Fibroblast of villous mesenchyme (primary cell): ENCODE measurements at regions not wholly inside any gene's neighbourhood (a gene's known extent, or its start where the extent isn't known, plus 50 kb on each side); places are given as distances from the start of the nearest gene placed in this dataset.

Experiments
- DNase-seq: peaks from one replicate; pipeline ENCODE4 v3.0.0-alpha.2; 2010; ENCODE audit warnings: low read depth
- H3K4me3 ChIP-seq: 2 replicates; pipeline ENCODE4 v1.5.1; 2011; ENCODE audit warnings: low read depth, mild to moderate bottlenecking, low read length
- TF ChIP-seq, protein P1 (sequence below): IDR thresholded peaks from 2 replicates; pipeline ENCODE4 v1.5.1; 2012; ENCODE audit warnings: low read depth, mild to moderate bottlenecking, low read length; ENCODE audit not compliant: insufficient read depth

DNA sequence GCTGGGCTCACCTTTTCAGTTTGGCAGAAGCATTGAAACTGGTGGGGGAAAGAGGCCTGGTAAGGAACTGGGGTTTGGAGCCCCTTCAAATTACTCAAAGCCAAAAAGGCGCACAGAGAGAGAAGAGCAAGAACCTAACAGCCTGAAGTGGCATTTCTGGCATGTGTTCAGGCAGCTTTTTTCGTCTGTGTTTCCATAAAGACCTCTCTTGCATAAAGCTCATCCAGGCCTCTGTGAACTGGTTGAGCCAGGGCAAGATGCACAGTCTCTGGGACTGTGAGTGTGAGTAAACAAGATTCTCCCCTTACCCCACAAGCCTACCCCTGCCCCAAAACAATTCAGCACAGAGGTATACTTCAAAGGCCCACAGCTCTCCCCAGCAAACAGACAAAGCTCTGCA, 167.8 kb downstream of the QRSL1 start:
- no peak overlapping the region for H3K4me3 ChIP-seq
- no peak for DNase-seq
- TF ChIP-seq, protein P1, sequence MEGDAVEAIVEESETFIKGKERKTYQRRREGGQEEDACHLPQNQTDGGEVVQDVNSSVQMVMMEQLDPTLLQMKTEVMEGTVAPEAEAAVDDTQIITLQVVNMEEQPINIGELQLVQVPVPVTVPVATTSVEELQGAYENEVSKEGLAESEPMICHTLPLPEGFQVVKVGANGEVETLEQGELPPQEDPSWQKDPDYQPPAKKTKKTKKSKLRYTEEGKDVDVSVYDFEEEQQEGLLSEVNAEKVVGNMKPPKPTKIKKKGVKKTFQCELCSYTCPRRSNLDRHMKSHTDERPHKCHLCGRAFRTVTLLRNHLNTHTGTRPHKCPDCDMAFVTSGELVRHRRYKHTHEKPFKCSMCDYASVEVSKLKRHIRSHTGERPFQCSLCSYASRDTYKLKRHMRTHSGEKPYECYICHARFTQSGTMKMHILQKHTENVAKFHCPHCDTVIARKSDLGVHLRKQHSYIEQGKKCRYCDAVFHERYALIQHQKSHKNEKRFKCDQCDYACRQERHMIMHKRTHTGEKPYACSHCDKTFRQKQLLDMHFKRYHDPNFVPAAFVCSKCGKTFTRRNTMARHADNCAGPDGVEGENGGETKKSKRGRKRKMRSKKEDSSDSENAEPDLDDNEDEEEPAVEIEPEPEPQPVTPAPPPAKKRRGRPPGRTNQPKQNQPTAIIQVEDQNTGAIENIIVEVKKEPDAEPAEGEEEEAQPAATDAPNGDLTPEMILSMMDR, result no peak

DNA sequence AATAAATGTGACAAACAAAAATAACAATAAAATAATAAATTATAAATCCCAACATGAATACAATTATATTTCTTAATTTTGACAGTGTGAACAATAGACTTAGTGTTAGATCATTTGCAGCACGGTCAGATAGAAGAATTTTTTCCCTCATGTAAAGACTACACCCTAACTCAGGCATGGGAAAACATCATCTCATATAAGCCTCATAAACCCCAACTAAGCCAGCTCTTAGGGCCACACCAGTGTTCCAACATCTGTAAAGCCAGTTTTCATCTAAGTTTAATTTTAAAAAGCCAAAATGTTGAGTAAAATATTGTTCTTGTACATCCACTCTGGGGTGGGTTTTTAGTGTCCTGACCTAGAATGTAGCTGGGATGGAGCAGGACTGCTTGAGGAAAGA, 167.4 kb downstream of the QRSL1 start:
- TF ChIP-seq, protein P1, result no peak
- DNase-seq, result no peak
- H3K4me3 ChIP-seq, result no peak overlapping the region

DNA sequence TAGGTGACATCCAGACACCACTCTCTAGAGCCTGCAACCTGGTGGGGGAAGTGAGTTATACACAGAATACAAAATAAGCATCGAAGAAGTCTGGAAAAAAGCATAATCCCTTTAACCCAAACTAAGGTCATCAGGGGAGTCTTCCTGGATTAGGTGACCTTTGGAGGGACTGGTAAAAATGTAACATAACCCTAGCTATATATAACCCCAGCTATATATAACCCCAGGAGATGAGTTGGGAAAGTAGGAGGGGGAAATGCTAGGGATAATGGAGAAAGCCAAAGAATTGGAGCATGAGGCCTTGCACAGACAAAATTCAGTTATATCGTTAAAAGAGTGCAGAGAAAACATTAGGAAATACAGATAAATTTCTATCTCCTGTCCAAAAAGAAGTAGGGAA, 164.8 kb downstream of the QRSL1 start:
- TF ChIP-seq, protein P1, result no peak
- no peak for DNase-seq
- H3K4me3 ChIP-seq, result no peak overlapping the region

DNA sequence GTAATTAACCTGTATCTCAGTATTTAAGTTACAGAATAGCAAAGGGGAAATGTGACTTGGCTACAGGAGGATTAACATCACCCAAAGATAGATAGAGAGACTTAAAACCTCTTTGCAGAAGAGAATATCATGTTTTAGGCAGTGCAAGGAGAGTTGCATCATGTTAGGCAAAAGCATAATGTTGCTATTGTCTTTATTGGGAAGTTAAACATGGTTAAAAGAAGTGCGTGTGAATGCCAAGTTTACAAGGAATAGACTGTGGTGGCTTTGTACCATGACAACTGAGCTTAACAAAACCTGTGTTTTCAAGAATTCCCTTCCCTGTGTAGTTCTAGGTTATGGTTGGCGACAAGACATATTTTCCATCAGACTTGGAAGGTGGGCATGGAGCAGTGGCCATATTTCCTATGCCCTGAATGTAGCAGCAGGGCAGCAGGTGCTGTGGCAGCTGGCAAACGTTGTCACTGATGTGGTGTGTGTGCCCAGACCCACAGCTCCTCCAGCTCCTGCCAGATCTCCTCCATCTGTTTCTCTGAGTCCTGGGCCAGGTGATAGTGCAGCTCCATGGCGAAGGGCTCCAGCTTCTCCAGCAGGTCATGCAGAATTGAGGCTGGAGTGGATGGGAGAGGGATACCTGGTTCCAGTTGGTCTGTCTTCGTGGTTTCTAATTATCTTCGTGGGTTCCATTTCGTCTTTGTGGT, 163.3 kb downstream of the QRSL1 start:
- DNase-seq, result no peak
- TF ChIP-seq, protein P1, result no peak
- H3K4me3 ChIP-seq, result no peak overlapping the region

DNA sequence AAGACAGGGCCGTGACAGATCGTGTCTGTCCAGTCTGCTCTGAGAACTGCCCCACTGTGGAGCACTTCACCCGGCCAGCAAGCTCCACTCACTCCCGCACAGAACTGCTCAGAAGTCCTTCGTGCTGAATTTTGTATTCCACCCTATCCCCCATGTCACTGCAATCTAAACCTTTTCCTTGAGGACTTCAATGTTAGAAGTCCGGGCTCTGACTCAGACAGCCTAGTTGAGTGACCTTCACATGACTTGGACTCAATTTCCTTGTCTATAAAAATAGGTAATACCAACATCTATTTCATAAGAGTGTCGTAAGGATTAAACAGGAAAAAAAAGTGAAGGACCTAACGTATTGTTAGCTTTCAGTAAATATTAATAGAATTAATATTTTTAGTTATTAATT, 161.6 kb downstream of the QRSL1 start:
- TF ChIP-seq, protein P1, result no peak

DNA sequence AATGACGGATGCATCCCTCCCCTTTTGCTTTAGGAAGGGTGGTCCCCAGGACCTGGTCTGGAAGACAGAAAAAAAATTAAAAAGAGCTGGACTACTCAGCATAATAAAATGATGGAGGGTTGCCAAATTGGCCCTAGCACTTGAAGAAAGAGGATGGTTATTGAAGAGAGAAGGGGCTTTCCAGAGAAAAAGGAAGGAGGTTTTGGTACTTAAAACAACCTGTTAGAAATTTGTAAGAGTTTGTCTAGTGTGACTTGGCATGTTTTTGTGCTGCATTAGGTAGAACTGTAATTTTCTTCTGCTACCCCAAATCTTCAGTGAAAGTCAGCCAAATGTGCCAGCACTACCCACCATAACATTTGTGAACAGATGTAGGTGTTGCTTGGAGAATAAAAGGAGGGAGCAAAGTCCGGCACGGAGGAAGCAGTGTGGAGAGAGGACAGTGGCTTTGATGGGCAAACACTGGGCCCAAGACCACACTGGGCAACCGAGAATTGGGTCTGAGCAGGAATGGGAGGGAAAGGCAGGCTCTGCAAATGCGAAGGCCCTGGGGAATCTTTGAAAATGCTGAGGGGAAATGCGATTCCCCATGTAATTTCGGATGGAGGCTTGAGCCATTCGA, 160.9 kb downstream of the QRSL1 start:
- TF ChIP-seq, protein P1, result no peak
- no peak for DNase-seq
- H3K4me3 ChIP-seq, result no peak overlapping the region

More for the DNA sequence above, 161.6 kb downstream of the QRSL1 start:
- no peak overlapping the region for H3K4me3 ChIP-seq
- no peak for DNase-seq
